Activated B cell treated with CpG ODN at 0.5 μM for 24 hours (primary cell): ENCODE measurements at regions not wholly inside any gene's neighbourhood (a gene's known extent, or its start where the extent isn't known, plus 50 kb on each side); places are given as distances from the start of the nearest gene placed in this dataset.
A peak's percentile ranks its signal among the peaks of the same experiment; 100 is the strongest.
"Not testable (repeated sequence)": the region's sequence is repeated elsewhere in the genome, so short reads cannot be mapped to it uniquely, and the experiment has no call there.

Experiments
- ATAC-seq: fragments of 200-7000 bp; cut with Tn5 transposase; one replicate; pipeline ENCODE4 v1.10.0; 2021; ENCODE audit warnings: low read depth, mild to moderate bottlenecking, moderate library complexity
- CTCF ChIA-PET: fragments of 350-600 bp; sonication (Branson Sonifier 250); formaldehyde crosslinking; loops from one replicate; lab custom pipeline; 2021; ENCODE audit warnings: antibody characterized with exemption; lab: Charles Lee
- POLR2A ChIA-PET: fragments of 350-600 bp; sonication (Branson Sonifier 250); formaldehyde crosslinking; loops from one replicate; lab custom pipeline; 2021; ENCODE audit warnings: antibody characterized with exemption; lab: Charles Lee
- DNase-seq: peaks from one replicate; pipeline ENCODE4 v3.0.0; 2022
- H3K27ac Mint-ChIP-seq: one replicate; pipeline ENCODE4 v1.8.0; 2020; ENCODE audit warnings: mixed read lengths
- H3K27me3 Mint-ChIP-seq: one replicate; pipeline ENCODE4 v1.8.0; 2021; ENCODE audit warnings: mixed read lengths
- H3K36me3 Mint-ChIP-seq: one replicate; pipeline ENCODE4 v1.8.0; 2021; ENCODE audit warnings: low read depth, mixed read lengths
- H3K4me1 Mint-ChIP-seq: one replicate; pipeline ENCODE4 v1.8.0; 2021; ENCODE audit warnings: mixed read lengths
- H3K4me3 Mint-ChIP-seq: one replicate; pipeline ENCODE4 v1.8.0; 2020; ENCODE audit warnings: mild to moderate bottlenecking, mixed read lengths
- H3K9me3 Mint-ChIP-seq: one replicate; pipeline ENCODE4 v1.8.0; 2020; ENCODE audit warnings: mixed read lengths
- CTCF ChIP-seq: fragments of 200-600 bp; IDR thresholded peaks from one replicate; pipeline ENCODE4 v1.8.0; 2022; ENCODE audit warnings: antibody characterized with exemption, mild to moderate bottlenecking
- intact Hi-C: fragments of 100-400 bp; cut with micrococcal nuclease; formaldehyde crosslinking; loops from one replicate; pipeline ENCODE4 v1.15.1; 2024

GRCh38 chr6:27129095-27129815 lies 118.2 kb upstream of the PRSS16 start:
- Mint-ChIP-seq H3K27ac (no peak overlapping the region), H3K4me1 (peaks cover 20% of the 10 kb centered on the region), H3K27me3 (no peaks in the 10 kb centered on the region), H3K4me3 (no peak overlapping the region), H3K36me3 (peaks cover 2% of the 10 kb centered on the region), H3K9me3 (no peaks in the 10 kb centered on the region)
- DNase-seq (no peak), ATAC-seq (no peak)
- POLR2A ChIA-PET, result interaction anchor here (0.7 to 8.9 kb wide), 3 partner anchors 9 to 888 kb away, joined by 3 to 510 read pairs (median 3); a partner anchor contains a TSS
- no peak for TF ChIP-seq CTCF
- CTCF ChIA-PET, result interaction anchor here (1.2 to 1.9 kb wide), 2 partner anchors 27 to 533 kb away, joined by 3 to 11 read pairs; no protein-coding TSS in a partner anchor
- intact Hi-C loops, result no loop called here

GRCh38 chr6:27129917-27130316 lies 117.6 kb upstream of the PRSS16 start:
- intact Hi-C loops, result loop anchor here (2.0 to 5.0 kb wide), 4 partner anchors 349 to 1007 kb away; no protein-coding TSS in a partner anchor
- H3K27ac Mint-ChIP-seq, result no peak overlapping the region
- CTCF ChIA-PET, result interaction anchor here (1.1 to 1.2 kb wide), 3 partner anchors 30 to 765 kb away, joined by 3 to 5 read pairs (median 3); no protein-coding TSS in a partner anchor
- no peaks in the 10 kb centered on the region for H3K27me3 Mint-ChIP-seq
- no peak overlapping the region for H3K4me3 Mint-ChIP-seq
- TF ChIP-seq CTCF, result no peak
- ATAC-seq (no peak), DNase-seq (no peak)
- H3K36me3 Mint-ChIP-seq, result no peaks in the 10 kb centered on the region
- H3K9me3 Mint-ChIP-seq, result no peaks in the 10 kb centered on the region
- peaks cover 25% of the 10 kb centered on the region for H3K4me1 Mint-ChIP-seq
- POLR2A ChIA-PET, result interaction anchor here (0.5 to 8.9 kb wide), 5 partner anchors 9 to 941 kb away, joined by 3 to 510 read pairs (median 4); a partner anchor contains a TSS

GRCh38 chr6:27130668-27131428 lies 116.7 kb upstream of the PRSS16 start:
- Mint-ChIP-seq H3K4me1 (peaks cover 27% of the 10 kb centered on the region), H3K9me3 (no peaks in the 10 kb centered on the region), H3K36me3 (no peaks in the 10 kb centered on the region), H3K4me3 (no peak overlapping the region), H3K27me3 (no peaks in the 10 kb centered on the region), H3K27ac (no peak overlapping the region)
- no peak for DNase-seq
- intact Hi-C loops, result loop anchor here (1.0 to 5.0 kb wide), 6 partner anchors 27 to 1006 kb away; no protein-coding TSS in a partner anchor
- CTCF ChIA-PET, result interaction anchor here (1.1 to 1.2 kb wide), 2 partner anchors 29 to 764 kb away, joined by 3 to 5 read pairs; no protein-coding TSS in a partner anchor
- no peak for ATAC-seq
- TF ChIP-seq CTCF, result no peak
- POLR2A ChIA-PET, result interaction anchor here (0.6 to 8.9 kb wide), 25 partner anchors 8 to 1223 kb away, joined by 3 to 510 read pairs (median 10); a partner anchor contains a TSS

DNA sequence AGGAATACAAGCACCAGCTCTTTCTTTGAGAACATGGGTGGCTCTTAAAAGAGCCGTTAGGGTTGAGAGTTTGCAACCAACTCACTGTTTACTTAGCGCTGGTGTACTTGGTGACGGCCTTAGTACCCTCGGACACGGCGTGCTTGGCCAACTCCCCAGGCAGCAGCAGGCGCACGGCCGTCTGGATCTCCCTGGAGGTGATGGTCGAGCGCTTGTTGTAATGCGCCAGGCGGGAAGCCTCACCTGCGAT lies 115.3 kb upstream of the PRSS16 start:
- not testable (repeated sequence) for H3K9me3 Mint-ChIP-seq, DNase-seq, H3K27me3 Mint-ChIP-seq, H3K27ac Mint-ChIP-seq, H3K36me3 Mint-ChIP-seq, H3K4me3 Mint-ChIP-seq
- ChIA-PET POLR2A (interaction anchor here (0.5 to 8.9 kb wide), 44 partner anchors 9 to 1763 kb away, joined by 3 to 510 read pairs (median 10); partner anchors contain the start of genes ZNF184 and ZNF391), CTCF (interaction anchor here (0.6 to 2.0 kb wide), 3 partner anchors 13 to 1027 kb away, joined by 3 to 7 read pairs (median 4); a partner anchor contains a TSS)
- ATAC-seq, result peak; percentile 3
- peaks cover 17% of the 10 kb centered on the region for H3K4me1 Mint-ChIP-seq
- intact Hi-C loops, result loop anchor here (1.0 to 5.0 kb wide), 17 partner anchors 14 to 1763 kb away; partner anchors contain the start of gene ZNF165

DNA sequence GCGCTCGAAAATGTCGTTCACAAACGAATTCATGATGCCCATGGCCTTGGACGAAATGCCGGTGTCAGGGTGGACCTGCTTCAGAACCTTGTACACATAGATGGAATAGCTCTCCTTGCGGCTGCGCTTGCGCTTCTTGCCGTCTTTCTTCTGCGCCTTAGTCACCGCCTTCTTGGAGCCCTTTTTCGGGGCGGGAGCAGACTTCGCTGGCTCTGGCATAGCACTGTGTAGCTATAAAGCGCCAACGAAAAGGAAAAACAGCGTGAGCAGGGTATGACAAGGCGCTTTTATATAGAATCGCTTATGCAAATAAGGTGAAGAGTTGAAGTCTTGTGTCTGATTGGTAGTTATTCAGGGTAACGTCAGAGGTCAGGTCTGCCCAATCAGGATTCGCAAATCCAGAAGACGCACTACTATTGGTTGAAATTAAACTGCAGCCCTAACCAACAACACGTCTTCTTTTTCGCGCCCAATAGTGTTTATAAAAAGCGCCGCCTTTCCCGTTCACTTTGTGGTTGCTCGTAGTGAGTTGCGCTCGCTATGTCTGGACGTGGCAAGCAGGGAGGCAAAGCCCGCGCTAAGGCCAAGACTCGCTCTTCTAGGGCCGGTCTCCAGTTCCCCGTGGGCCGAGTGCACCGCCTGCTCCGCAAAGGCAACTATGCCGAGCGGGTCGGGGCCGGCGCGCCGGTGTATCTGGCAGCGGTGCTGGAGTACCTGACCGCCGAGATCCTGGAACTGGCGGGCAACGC lies 114.8 kb upstream of the PRSS16 start:
- Mint-ChIP-seq H3K27ac (no peak overlapping the region), H3K9me3 (no peaks in the 10 kb centered on the region), H3K4me3 (no peak overlapping the region), H3K36me3 (peaks cover 1% of the 10 kb centered on the region), H3K27me3 (no peaks in the 10 kb centered on the region), H3K4me1 (peaks cover 14% of the 10 kb centered on the region)
- intact Hi-C loops, result loop anchor here (1.0 to 5.0 kb wide), 19 partner anchors 14 to 1763 kb away; partner anchors contain the start of gene ZNF165
- ChIA-PET CTCF (interaction anchor here (0.6 to 2.0 kb wide), 3 partner anchors 13 to 1028 kb away, joined by 3 to 7 read pairs (median 4); a partner anchor contains a TSS), POLR2A (interaction anchor here (0.5 to 8.9 kb wide), 54 partner anchors 8 to 1763 kb away, joined by 3 to 510 read pairs (median 9); partner anchors contain the start of genes ZNF184 and ZNF391)
- TF ChIP-seq CTCF, result no peak
- ATAC-seq (peak; percentile 84), DNase-seq (peak; percentile 77)
